CD14-positive monocyte (primary cell): ENCODE measurements at regions not wholly inside any gene's neighbourhood (a gene's known extent, or its start where the extent isn't known, plus 50 kb on each side); places are given as distances from the start of the nearest gene placed in this dataset.
"Not testable (repeated sequence)": the region's sequence is repeated elsewhere in the genome, so short reads cannot be mapped to it uniquely, and the experiment has no call there.

ENCODE experiments used
- DNase-seq, 3 donors: peaks; one replicate each; pipeline ENCODE4 v3.0.0-alpha.2; 2011 to 2022
- H2AFZ ChIP-seq: 2 replicates; pipeline ENCODE4 v1.6.0; 2012; ENCODE audit warnings: mild to moderate bottlenecking, low read depth, low read length, inconsistent platforms; ENCODE audit not compliant: insufficient read depth, poor library complexity, severe bottlenecking
- H3K27ac ChIP-seq, 2 donors: 1 replicate in 1 of 2; 2 replicates in 1 of 2; pipeline ENCODE4 v1.5.1; 2012 to 2013; ENCODE audit warnings: low read length in 2 of 2, control low read depth in 1 of 2, inconsistent platforms in 1 of 2, low read depth in 1 of 2, mild to moderate bottlenecking in 1 of 2
- H3K27me3 ChIP-seq, 2 donors: one replicate each; pipeline versions ENCODE4 v1.6.0 to v1.6.1; 2011 to 2013; ENCODE audit warnings: low read length in 2 of 2; ENCODE audit not compliant: control insufficient read depth in 2 of 2, insufficient read depth in 2 of 2
- H3K36me3 ChIP-seq, 2 donors: replicated peaks in 1 of 2; 1 replicate in 1 of 2; 2 replicates in 1 of 2; pipeline versions ENCODE4 v1.5.1 to v1.6.1; 2012 to 2013; ENCODE audit warnings: low read length in 2 of 2, control low read depth in 1 of 2, inconsistent platforms in 1 of 2, mild to moderate bottlenecking in 1 of 2; ENCODE audit not compliant: insufficient read depth in 2 of 2, control insufficient read depth in 1 of 2
- H3K4me1 ChIP-seq, 2 donors: 1 replicate in 1 of 2; 2 replicates in 1 of 2; pipeline versions ENCODE4 v1.5.1 to v1.6.1; 2012 to 2013; ENCODE audit warnings: low read length in 2 of 2, control low read depth in 1 of 2, inconsistent platforms in 1 of 2, mild to moderate bottlenecking in 1 of 2, moderate library complexity in 1 of 2; ENCODE audit not compliant: insufficient read depth in 2 of 2, control insufficient read depth in 1 of 2
- H3K4me2 ChIP-seq: replicated peaks from 2 replicates; pipeline ENCODE3; 2012; ENCODE audit warnings: low read length, moderate library complexity, mild to moderate bottlenecking; ENCODE audit not compliant: poor library complexity, severe bottlenecking; ENCODE audit errors: extremely low read depth
- H3K4me3 ChIP-seq, 3 experiments: fragments of 200-600 bp in 1 of 3; sonication (generic) in 1 of 3; replicated peaks in 1 of 3; 1 replicate in 2 of 3; 2 replicates in 1 of 3; pipeline ENCODE4 v1.5.1; 2011 to 2013; ENCODE audit warnings: low read length in 3 of 3, mild to moderate bottlenecking in 3 of 3, control low read depth in 2 of 3, low read depth in 2 of 3, inconsistent platforms in 1 of 3, moderate library complexity in 1 of 3
- H3K79me2 ChIP-seq: 2 replicates; pipeline ENCODE4 v1.6.0; 2012; ENCODE audit warnings: mild to moderate bottlenecking, control low read depth, inconsistent platforms, low read length, moderate library complexity; ENCODE audit not compliant: insufficient read depth
- H3K9ac ChIP-seq: 2 replicates; pipeline ENCODE4 v1.6.0; 2017; ENCODE audit warnings: low read length, mild to moderate bottlenecking; ENCODE audit not compliant: insufficient read depth, poor library complexity, severe bottlenecking
- H3K9me3 ChIP-seq, 2 donors: replicated peaks in 1 of 2; 1 replicate in 1 of 2; 2 replicates in 1 of 2; pipeline versions ENCODE4 v1.5.1 to v1.6.1; 2012 to 2013; ENCODE audit warnings: low read length in 2 of 2, control low read depth in 1 of 2; ENCODE audit not compliant: control insufficient read depth in 1 of 2, insufficient read depth in 1 of 2
- H4K20me1 ChIP-seq: 2 replicates; pipeline ENCODE4 v1.6.0; 2012; ENCODE audit warnings: mild to moderate bottlenecking, low read length, control low read depth, moderate library complexity; ENCODE audit not compliant: insufficient read depth
- H3K27ac Mint-ChIP-seq, 7 donors: one replicate each; pipeline ENCODE4 v1.8.0; 2020; ENCODE audit warnings: mild to moderate bottlenecking in 7 of 7, mixed read lengths in 7 of 7, moderate library complexity in 6 of 7, inconsistent platforms in 2 of 7
- H3K27me3 Mint-ChIP-seq, 3 donors: one replicate each; pipeline ENCODE4 v1.8.0; 2021 to 2022; ENCODE audit warnings: low read depth in 3 of 3, mild to moderate bottlenecking in 3 of 3, mixed read lengths in 3 of 3, moderate library complexity in 3 of 3, inconsistent platforms in 1 of 3
- H3K36me3 Mint-ChIP-seq, 2 donors: one replicate each; pipeline ENCODE4 v1.8.0; 2020; ENCODE audit warnings: mixed read lengths in 2 of 2, inconsistent platforms in 1 of 2, mild to moderate bottlenecking in 1 of 2
- H3K4me1 Mint-ChIP-seq: one replicate; pipeline ENCODE4 v1.8.0; 2020; ENCODE audit warnings: mild to moderate bottlenecking, mixed read lengths
- H3K4me3 Mint-ChIP-seq, 2 donors: one replicate each; pipeline ENCODE4 v1.8.0; 2020; ENCODE audit warnings: mild to moderate bottlenecking in 2 of 2, mixed read lengths in 2 of 2, moderate library complexity in 1 of 2
- H3K9me3 Mint-ChIP-seq, 7 donors: one replicate each; pipeline ENCODE4 v1.8.0; 2020 to 2022; ENCODE audit warnings: mixed read lengths in 7 of 7, mild to moderate bottlenecking in 6 of 7, moderate library complexity in 6 of 7, inconsistent platforms in 2 of 7
- WGBS: methylation state at CpG from one replicate; pipeline ENCODE4 v1.1.5; 2013; ENCODE audit warnings: missing lambda C conversion rate; ENCODE audit not compliant: insufficient coverage; 5-methylcytosine and 5-hydroxymethylcytosine counted together
- intact Hi-C, 2 donors: fragments of 100-400 bp; cut with micrococcal nuclease; formaldehyde crosslinking; loops; one replicate each; pipeline versions ENCODE4 v1.15.0 to v1.15.1; 2023

GRCh38 chr7:76807588-76808100 lies 180.6 kb upstream of the POMZP3 start:
- H3K4me1 ChIP-seq, H3K79me2 ChIP-seq, H3K9me3 Mint-ChIP-seq, H3K36me3 ChIP-seq, H3K9me3 ChIP-seq, H3K27ac ChIP-seq, H3K4me3 Mint-ChIP-seq, H3K27me3 ChIP-seq, H4K20me1 ChIP-seq, H3K9ac ChIP-seq, H3K27me3 Mint-ChIP-seq, H3K36me3 Mint-ChIP-seq, intact Hi-C loops, H2AFZ ChIP-seq, H3K27ac Mint-ChIP-seq, H3K4me2 ChIP-seq, H3K4me1 Mint-ChIP-seq, DNase-seq, H3K4me3 ChIP-seq: not testable (repeated sequence)
- no CpG with 5 or more reads among the region's 3 CpGs for whole genome bisulfite sequencing

- H4K20me1 ChIP-seq, H3K4me3 Mint-ChIP-seq, H3K27me3 ChIP-seq, DNase-seq, H3K4me2 ChIP-seq, H3K27ac ChIP-seq, H3K36me3 ChIP-seq, H3K9me3 ChIP-seq, H3K36me3 Mint-ChIP-seq, H2AFZ ChIP-seq, H3K4me3 ChIP-seq, H3K27me3 Mint-ChIP-seq, H3K9ac ChIP-seq, H3K4me1 ChIP-seq, H3K9me3 Mint-ChIP-seq, H3K79me2 ChIP-seq, H3K27ac Mint-ChIP-seq, H3K4me1 Mint-ChIP-seq, intact Hi-C loops: not testable (repeated sequence)
Measured at GRCh38 chr7:76806460-76806859, 179.4 kb upstream of the POMZP3 start.

DNA sequence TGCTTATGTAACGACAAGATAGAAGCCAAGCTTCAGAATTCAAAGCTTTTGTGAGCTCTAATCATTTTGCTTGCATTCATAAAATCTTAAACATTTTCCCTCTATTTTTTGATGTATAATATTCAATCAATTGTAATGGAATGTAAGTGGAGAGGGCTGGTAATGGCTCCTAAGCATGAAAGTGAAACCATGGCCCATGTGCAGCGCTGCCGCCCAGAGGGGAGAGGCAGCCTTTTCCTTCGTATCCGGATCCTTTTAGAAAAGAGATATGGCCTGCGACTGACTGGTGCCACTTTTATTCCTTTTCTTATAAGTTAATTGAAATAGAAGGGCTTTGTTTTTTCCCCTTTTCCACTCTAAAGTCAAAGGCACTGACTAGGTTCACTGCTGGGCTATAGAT lies 178.9 kb upstream of the POMZP3 start:
- DNase-seq, H3K4me1 Mint-ChIP-seq, H3K4me3 Mint-ChIP-seq, H3K27me3 ChIP-seq, H3K27ac ChIP-seq, H3K27me3 Mint-ChIP-seq, H3K27ac Mint-ChIP-seq, H3K36me3 ChIP-seq, H3K79me2 ChIP-seq, H3K4me1 ChIP-seq, H3K4me2 ChIP-seq, H4K20me1 ChIP-seq, H2AFZ ChIP-seq, H3K9ac ChIP-seq, H3K4me3 ChIP-seq, H3K9me3 ChIP-seq, intact Hi-C loops, H3K9me3 Mint-ChIP-seq, H3K36me3 Mint-ChIP-seq: not testable (repeated sequence)
- WGBS: no CpG with 5 or more reads among the region's 6 CpGs

- H3K9ac ChIP-seq, H3K4me1 ChIP-seq, intact Hi-C loops, H3K27ac Mint-ChIP-seq, H3K4me3 ChIP-seq, H3K4me2 ChIP-seq, DNase-seq, H3K27me3 ChIP-seq, H3K4me3 Mint-ChIP-seq, H3K36me3 ChIP-seq, H4K20me1 ChIP-seq, H3K79me2 ChIP-seq, H3K36me3 Mint-ChIP-seq, H3K9me3 ChIP-seq, H3K27me3 Mint-ChIP-seq, H3K27ac ChIP-seq, H2AFZ ChIP-seq, H3K4me1 Mint-ChIP-seq, H3K9me3 Mint-ChIP-seq: not testable (repeated sequence)
- WGBS: no CpG with 5 or more reads among the region's 1 CpG
Measured at GRCh38 chr7:76805262-76805661, 178.2 kb upstream of the POMZP3 start.
